ENCODE measurements at regions not wholly inside any gene's neighbourhood (a gene's known extent, or its start where the extent isn't known, plus 50 kb on each side); places are given as distances from the start of the nearest gene placed in this dataset.
A peak's percentile ranks its signal among the peaks of the same experiment; 100 is the strongest.

GRCh38 chr5:146952168-146952567 is 73.6 kb upstream of the PPP2R2B start:
- DNase-seq (ENCODE audit: low read depth): no peak
- TF ChIP-seq, protein P1, sequence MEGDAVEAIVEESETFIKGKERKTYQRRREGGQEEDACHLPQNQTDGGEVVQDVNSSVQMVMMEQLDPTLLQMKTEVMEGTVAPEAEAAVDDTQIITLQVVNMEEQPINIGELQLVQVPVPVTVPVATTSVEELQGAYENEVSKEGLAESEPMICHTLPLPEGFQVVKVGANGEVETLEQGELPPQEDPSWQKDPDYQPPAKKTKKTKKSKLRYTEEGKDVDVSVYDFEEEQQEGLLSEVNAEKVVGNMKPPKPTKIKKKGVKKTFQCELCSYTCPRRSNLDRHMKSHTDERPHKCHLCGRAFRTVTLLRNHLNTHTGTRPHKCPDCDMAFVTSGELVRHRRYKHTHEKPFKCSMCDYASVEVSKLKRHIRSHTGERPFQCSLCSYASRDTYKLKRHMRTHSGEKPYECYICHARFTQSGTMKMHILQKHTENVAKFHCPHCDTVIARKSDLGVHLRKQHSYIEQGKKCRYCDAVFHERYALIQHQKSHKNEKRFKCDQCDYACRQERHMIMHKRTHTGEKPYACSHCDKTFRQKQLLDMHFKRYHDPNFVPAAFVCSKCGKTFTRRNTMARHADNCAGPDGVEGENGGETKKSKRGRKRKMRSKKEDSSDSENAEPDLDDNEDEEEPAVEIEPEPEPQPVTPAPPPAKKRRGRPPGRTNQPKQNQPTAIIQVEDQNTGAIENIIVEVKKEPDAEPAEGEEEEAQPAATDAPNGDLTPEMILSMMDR (conservative IDR thresholded peaks at IDR 0.05; ENCODE audit: low read depth, low read length): no peak
- no peak overlapping the region for H3K4me3 ChIP-seq (ENCODE audit: low read depth, low read length)

GRCh38 chr5:146956217-146956616 is 77.7 kb upstream of the PPP2R2B start:
- no peak for DNase-seq (ENCODE audit: low read depth)
- no peak overlapping the region for H3K4me3 ChIP-seq (ENCODE audit: low read depth, low read length)
- TF ChIP-seq, protein P1 (conservative IDR thresholded peaks at IDR 0.05; ENCODE audit: low read depth, low read length): no peak

- TF ChIP-seq, protein P1 (conservative IDR thresholded peaks at IDR 0.05; ENCODE audit: low read depth, low read length): peak; percentile 10
- DNase-seq (ENCODE audit: low read depth): no peak
- no peak overlapping the region for H3K4me3 ChIP-seq (ENCODE audit: low read depth, low read length)
Observed at GRCh38 chr5:146959360-146959759, 80.8 kb upstream of the PPP2R2B start.

DNA sequence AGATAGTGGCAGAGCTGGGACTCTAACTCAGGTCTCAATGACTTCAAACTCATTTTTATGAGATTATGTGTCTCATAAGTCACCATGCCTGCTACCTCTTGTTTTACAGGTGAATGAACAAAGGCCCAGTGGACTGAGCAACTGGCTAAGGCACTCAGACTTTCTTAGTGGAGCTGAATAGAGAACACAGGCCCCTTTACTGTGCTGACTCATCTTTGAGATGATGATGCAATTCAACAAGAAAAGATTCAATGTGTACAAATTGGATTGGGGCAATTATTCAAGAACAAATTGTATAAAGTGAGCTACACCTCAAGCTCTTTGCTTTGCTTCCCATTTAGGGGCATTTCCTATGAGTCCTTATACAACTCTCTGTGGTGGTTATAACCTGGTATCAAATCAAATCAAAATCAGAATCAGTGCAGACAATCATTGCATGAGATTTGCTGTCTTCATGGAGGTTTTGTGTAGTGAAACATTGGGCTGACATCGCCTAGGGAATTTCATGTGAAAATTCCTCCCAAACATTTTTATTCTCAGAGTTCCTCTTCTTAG is 84.3 kb upstream of the PPP2R2B start:
- peak; percentile 40 for DNase-seq (ENCODE audit: low read depth)
- H3K4me3 ChIP-seq (ENCODE audit: low read depth, low read length): no peak overlapping the region
- TF ChIP-seq, protein P1 (conservative IDR thresholded peaks at IDR 0.05; ENCODE audit: low read depth, low read length): no peak

GRCh38 chr5:146965761-146966659 is 87.5 kb upstream of the PPP2R2B start:
- peak; percentile 42 for DNase-seq (ENCODE audit: low read depth)
- TF ChIP-seq, protein P1 (conservative IDR thresholded peaks at IDR 0.05; ENCODE audit: low read depth, low read length): peak; percentile 72
- H3K4me3 ChIP-seq (ENCODE audit: low read depth, low read length): no peak overlapping the region

- no peak for DNase-seq (ENCODE audit: low read depth)
- H3K4me3 ChIP-seq (ENCODE audit: low read depth, low read length): no peak overlapping the region
- TF ChIP-seq, protein P1 (conservative IDR thresholded peaks at IDR 0.05; ENCODE audit: low read depth, low read length): no peak
Observed at GRCh38 chr5:146967646-146968045, 89.1 kb upstream of the PPP2R2B start.

Data from epithelial cell of proximal tubule (primary cell).